Kidney glomerular epithelial cell (primary cell): ENCODE measurements at regions not wholly inside any gene's neighbourhood (a gene's known extent, or its start where the extent isn't known, plus 50 kb on each side); places are given as distances from the start of the nearest gene placed in this dataset.
"Not testable (repeated sequence)": the region's sequence is repeated elsewhere in the genome, so short reads cannot be mapped to it uniquely, and the experiment has no call there.

Experiments used
- DNase-seq: peaks from one replicate; lab custom pipeline; 2025; lab: John Stamatoyannopoulos, UW

DNA sequence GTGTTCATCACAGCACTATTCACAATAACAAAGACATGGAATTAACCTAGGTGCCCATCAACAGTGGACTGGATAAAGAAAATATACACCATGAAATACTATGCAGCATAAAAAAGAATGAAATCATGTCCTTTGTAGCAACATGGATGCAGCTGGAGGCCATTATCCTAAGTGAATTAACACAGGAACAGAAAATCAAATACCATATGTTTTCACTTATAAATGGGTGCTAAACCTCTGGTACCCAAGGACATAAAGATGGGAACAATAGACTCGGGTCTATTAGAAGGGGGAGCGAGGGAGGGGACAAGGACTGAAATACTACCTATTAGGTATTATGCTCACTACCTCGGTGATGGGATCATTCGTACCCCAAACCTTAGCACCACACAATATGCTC is 66.4 kb upstream of the PTPN13 start:
- not testable (repeated sequence) for DNase-seq

DNA sequence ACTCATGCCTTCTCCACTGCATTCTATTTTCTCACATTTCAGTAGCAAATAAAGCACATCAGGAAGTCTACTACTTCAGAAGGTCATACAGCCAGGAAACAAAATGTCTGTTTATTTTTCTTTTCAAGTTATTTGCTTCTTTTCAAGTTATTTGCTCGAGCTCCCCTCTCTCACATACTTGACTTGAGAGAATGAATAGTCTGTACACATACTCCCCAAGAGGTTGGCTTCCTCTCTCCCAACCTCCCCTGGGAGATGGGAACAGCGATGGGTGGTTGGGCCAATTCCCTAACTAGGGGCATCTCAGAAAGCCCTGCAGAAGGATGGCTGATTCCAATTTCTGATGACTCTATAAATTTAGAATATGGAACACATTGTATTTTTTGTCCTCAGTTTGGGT is 64.7 kb upstream of the PTPN13 start:
- DNase-seq = no peak

DNA sequence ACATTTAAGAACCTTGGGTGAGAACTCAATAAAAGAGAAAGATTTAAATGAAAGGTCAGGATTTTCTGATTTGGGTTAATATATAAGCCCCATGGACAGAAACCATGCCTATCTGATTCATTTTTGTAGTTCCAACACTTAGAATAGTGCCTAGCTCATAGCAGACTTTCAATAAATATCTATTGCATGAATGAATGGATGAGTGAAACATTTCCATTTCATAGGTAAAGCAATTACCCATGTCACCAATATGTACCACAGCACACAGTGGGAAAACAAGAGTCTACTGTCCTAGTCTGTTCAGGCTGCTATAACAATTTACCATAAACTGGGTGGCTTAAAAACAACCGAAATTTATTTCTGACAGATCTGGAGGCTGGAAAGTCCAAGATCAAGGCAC is 63.9 kb upstream of the PTPN13 start:
- DNase-seq = no peak

DNA sequence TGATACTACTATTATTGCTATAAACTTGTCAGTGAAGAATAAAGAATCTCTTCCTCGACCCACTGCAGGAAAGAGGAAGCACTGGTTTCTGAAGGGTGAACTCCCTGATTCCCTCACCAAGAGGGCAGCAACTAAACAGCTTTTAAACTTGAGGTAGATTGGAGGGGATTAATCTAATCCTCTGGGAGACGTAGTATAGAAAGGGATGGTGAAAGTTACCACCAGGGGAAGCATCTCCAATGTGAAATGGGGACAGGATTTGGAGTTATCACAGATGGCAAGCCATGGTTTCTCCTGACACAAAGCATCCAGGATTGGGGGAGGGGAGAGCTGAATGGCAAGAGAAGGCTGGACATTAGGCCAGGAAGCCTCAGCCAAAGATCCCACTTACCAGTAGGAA is 62.7 kb upstream of the PTPN13 start:
- no peak for DNase-seq

DNA sequence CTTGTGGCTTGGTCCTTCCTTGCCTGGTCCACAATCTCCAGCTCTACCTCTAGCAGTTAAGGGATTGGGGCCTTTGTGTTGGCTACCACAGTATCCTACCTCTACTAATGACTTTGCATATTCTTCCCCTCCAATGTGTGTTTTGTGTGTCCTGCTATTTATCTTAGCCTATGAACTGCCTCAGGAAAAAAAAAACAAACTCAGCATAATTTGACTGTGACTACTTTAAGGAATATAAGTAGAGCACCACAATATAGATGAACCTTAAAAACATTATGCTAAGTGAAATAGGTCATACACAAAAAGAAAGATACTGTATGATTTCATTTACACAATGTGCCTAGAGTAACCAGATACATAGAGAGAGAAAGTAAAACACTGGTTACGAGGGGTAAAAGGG is 61.3 kb upstream of the PTPN13 start:
- DNase-seq = no peak

DNA sequence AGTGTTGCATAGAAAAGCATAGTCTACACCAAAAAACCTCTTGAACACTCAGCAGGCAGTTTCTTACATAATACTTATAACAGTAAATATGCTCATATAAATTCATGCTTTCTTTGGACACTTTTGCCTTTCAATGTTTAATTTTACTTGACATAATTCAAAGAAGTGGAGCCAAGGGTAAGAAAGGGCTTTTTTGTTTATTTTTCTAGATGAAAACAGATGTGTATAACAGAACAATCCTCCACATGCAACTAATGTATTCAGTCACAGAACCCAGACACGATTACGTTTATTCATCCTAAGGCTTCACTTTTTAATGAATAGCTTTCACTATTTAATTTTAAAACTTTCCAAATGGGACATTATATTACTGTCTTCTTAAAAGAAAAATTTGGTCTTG is 58.0 kb upstream of the PTPN13 start:
- no peak for DNase-seq

DNA sequence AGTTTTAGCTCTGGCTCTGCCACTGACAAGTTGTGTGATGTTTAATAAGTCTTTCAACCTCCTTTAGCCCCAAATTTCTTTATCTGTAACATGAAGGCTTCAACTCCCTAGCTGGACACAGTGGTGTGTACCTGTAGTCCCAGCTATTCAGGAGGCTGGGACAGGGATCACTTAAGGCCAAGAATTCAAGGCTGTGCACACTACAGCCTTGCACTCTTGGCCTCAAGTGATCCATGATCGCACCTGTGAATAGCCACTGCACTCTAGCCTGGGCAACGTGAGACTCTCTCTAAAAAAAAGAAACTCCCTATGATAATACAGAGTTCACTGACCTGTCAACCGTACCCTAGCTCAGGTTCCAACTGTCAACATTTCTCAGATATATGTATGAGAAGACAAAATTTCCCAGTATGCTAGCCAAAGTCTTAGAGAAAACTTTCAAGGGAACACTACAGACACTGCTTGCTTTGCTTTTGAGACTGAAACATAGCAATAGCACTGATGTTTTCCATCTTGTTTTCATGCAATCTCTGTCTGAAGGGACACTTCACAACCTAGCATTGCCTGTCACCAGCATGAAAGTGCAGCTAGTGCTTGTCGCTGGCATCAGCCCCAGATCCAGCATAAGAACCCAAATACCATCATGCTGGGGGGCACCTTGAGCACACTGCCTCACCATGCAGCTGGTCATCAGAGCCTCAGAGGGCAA is 51.6 kb upstream of the PTPN13 start:
- no peak for DNase-seq

DNA sequence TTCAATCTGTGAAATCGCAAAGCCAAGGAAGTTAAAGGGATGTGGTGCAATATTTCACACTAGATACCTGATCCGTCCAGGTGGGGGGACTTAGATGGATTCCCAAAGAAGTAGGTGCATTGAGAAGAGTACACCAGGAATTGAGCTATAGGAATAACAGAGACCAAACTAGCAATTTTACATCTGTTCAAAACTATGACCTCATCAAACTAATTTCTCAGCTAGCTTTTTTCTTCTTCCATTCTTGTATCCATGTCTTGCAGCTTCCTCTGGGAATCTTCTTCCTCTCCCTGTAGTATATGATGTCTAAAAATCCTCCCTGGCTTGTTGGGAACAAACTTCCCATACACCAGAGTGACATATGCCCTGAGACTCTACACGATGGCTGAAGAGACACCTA is 51.0 kb upstream of the PTPN13 start:
- no peak for DNase-seq

DNA sequence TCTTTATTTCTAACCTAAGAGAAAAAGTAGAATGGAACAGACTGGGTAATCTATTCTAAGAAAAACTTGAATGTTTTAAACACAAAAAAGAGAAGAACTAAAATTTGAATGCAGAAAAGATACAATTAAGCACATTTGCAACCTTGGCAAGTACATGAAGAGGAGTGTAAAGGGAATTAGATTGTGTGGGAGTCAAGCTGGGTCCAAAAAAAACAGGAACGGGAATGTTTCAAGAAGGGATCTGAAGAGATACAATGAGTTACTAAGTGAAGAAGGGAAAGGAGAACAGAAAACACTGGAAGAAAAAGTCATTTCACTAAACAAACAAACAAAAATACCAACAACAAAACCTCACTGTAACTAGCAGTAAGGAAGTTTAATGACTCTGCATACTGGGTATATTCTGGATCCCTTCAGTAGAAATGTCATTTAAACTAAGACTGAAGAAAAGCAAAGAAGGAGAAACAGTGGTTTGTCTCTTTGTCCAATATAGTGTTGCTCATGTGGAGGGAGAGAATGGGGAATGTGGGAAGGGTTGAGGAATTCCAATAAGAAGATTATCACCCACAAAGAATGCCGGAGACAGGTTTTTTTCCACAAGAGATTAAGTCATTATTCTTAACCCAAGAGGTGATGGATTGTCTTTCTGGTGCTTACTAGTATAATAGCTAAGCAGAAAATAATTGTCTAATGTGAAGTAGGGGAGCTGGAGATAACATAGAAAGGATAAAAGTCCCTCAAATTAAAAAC is 50.4 kb upstream of the PTPN13 start:
- peak; percentile 75 for DNase-seq

DNA sequence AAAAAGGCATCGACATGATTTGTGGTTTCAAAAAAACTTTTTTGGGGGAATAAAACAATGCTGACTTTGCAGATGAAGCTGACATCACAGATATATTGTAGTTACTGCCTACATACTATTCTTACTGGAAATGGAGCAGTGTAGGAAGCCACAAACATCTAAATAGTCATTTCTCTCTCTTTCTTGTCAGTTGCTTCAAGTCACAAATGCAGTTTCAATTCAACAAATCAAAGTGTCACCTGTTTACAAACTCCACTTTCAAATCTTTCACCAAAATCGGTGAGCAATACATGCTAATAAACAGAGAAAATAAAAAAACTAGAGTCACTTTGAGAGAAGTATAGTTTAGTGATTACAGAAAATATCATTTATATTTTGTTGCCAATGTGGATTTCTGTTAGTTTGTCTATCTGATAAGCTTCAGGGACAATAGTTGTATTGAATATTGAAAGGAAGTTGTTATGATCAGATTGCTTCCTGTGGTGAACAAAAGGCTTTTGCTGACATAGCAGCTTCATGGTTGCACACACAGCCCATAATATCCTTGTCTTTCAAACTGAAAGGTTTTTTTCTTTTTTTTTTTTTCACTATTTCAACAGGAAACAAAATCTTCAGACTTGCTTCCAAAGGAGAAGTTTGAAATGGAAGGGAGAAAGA is 49.7 kb upstream of the PTPN13 start:
- DNase-seq = peak; percentile 53
